ENCODE measurements at regions not wholly inside any gene's neighbourhood (a gene's known extent, or its start where the extent isn't known, plus 50 kb on each side); places are given as distances from the start of the nearest gene placed in this dataset.
A peak's percentile ranks its signal among the peaks of the same experiment; 100 is the strongest.
"Not testable (repeated sequence)": the region's sequence is repeated elsewhere in the genome, so short reads cannot be mapped to it uniquely, and the experiment has no call there.

GRCh38 chr20:48375804-48376203 is 452.0 kb downstream of the PREX1 start:
- no peak for TF ChIP-seq CTCF (IDR thresholded peaks at IDR 0.05)
- no peaks in the 10 kb centered on the region for H3K36me3 ChIP-seq
- intact Hi-C loops (cut with DNase I), result no loop called here
- H3K9me3 ChIP-seq, result no peaks in the 10 kb centered on the region
- no peak overlapping the region for H3K4me3 ChIP-seq
- no peaks in the 10 kb centered on the region for H3K4me1 ChIP-seq
- DNase-seq, result no peak
- no peak overlapping the region for H3K27ac ChIP-seq
- no peak for ATAC-seq
- peaks cover 0 to 41% of the 10 kb centered on the region in 2 donors for H3K27me3 ChIP-seq

GRCh38 chr20:48374991-48375595 is 452.7 kb downstream of the PREX1 start:
- Histone ChIP-seq H3K36me3 (no peaks in the 10 kb centered on the region), H3K4me1 (no peaks in the 10 kb centered on the region), H3K27me3 (peaks cover 0 to 41% of the 10 kb centered on the region in 2 donors), H3K27ac (no peak overlapping the region), H3K9me3 (no peaks in the 10 kb centered on the region), H3K4me3 (no peak overlapping the region)
- ATAC-seq (no peak), DNase-seq (no peak)
- intact Hi-C loops (cut with DNase I), result no loop called here
- no peak for TF ChIP-seq CTCF (IDR thresholded peaks at IDR 0.05)

GRCh38 chr20:48374031-48374907 is 453.5 kb downstream of the PREX1 start:
- H3K36me3 ChIP-seq; intact Hi-C loops (cut with DNase I); H3K4me1 ChIP-seq; H3K4me3 ChIP-seq; H3K9me3 ChIP-seq: not testable (repeated sequence)
- H3K27ac ChIP-seq, result peak overlapping the region in 1 of 2 donors; percentile 45
- DNase-seq, result peak in 1 of 4 donors; percentile 50
- H3K27me3 ChIP-seq, result peaks cover 0 to 41% of the 10 kb centered on the region in 2 donors
- peak; percentile 59 for ATAC-seq

- no peaks in the 10 kb centered on the region for H3K9me3 ChIP-seq
- H3K36me3 ChIP-seq, result no peaks in the 10 kb centered on the region
- ATAC-seq, result no peak
- no peak overlapping the region for H3K27ac ChIP-seq
- no peaks in the 10 kb centered on the region for H3K4me1 ChIP-seq
- intact Hi-C loops (cut with DNase I), result no loop called here
- DNase-seq, result no peak
- H3K27me3 ChIP-seq, result peaks cover 0 to 41% of the 10 kb centered on the region in 2 donors
- TF ChIP-seq CTCF (IDR thresholded peaks at IDR 0.05), result no peak
- no peak overlapping the region for H3K4me3 ChIP-seq
Measured at GRCh38 chr20:48373555-48373934, 454.3 kb downstream of the PREX1 start.

- intact Hi-C loops (cut with DNase I); H3K4me3 ChIP-seq; H3K9me3 ChIP-seq; ATAC-seq; H3K36me3 ChIP-seq; DNase-seq; H3K4me1 ChIP-seq; H3K27ac ChIP-seq: not testable (repeated sequence)
- peaks cover 0 to 41% of the 10 kb centered on the region in 2 donors for H3K27me3 ChIP-seq
Measured at GRCh38 chr20:48372851-48373554, 454.8 kb downstream of the PREX1 start.

- H3K27ac ChIP-seq, result no peak overlapping the region
- no peak for TF ChIP-seq CTCF (IDR thresholded peaks at IDR 0.05)
- intact Hi-C loops (cut with DNase I), result no loop called here
- no peaks in the 10 kb centered on the region for H3K36me3 ChIP-seq
- no peaks in the 10 kb centered on the region for H3K4me1 ChIP-seq
- DNase-seq (no peak), ATAC-seq (no peak)
- H3K4me3 ChIP-seq, result no peak overlapping the region
- peaks cover 0 to 42% of the 10 kb centered on the region in 2 donors for H3K27me3 ChIP-seq
- no peaks in the 10 kb centered on the region for H3K9me3 ChIP-seq
Measured at GRCh38 chr20:48371211-48371610, 456.6 kb downstream of the PREX1 start.

GRCh38 chr20:48368580-48369021 is 459.2 kb downstream of the PREX1 start:
- H3K4me3 ChIP-seq; H3K4me1 ChIP-seq; DNase-seq; intact Hi-C loops (cut with DNase I); ATAC-seq; H3K27ac ChIP-seq; H3K36me3 ChIP-seq; H3K9me3 ChIP-seq: not testable (repeated sequence)
- H3K27me3 ChIP-seq, result peaks cover 0 to 19% of the 10 kb centered on the region in 2 donors

- H3K9me3 ChIP-seq; intact Hi-C loops (cut with DNase I); H3K4me3 ChIP-seq; H3K4me1 ChIP-seq; ATAC-seq; H3K36me3 ChIP-seq; DNase-seq; H3K27ac ChIP-seq: not testable (repeated sequence)
- H3K27me3 ChIP-seq, result peaks cover 0 to 11% of the 10 kb centered on the region in 2 donors
Measured at GRCh38 chr20:48367541-48368358, 460.0 kb downstream of the PREX1 start.
